Stimulated activated CD4-positive, alpha-beta T cell treated with anti-CD3 and anti-CD28 coated beads, Interleukin-1b, Interleukin-23, amount 100 ng/mL, for 24 hours (primary cell): ENCODE measurements at regions not wholly inside any gene's neighbourhood (a gene's known extent, or its start where the extent isn't known, plus 50 kb on each side); places are given as distances from the start of the nearest gene placed in this dataset.
"Not testable (repeated sequence)": the region's sequence is repeated elsewhere in the genome, so short reads cannot be mapped to it uniquely, and the experiment has no call there.

ENCODE experiments used
- DNase-seq, 4 experiments: peaks; one replicate each; pipeline ENCODE4 v3.0.0-alpha.2; 2020; ENCODE audit warnings: low read depth in 4 of 4, low spot score in 1 of 4

DNA sequence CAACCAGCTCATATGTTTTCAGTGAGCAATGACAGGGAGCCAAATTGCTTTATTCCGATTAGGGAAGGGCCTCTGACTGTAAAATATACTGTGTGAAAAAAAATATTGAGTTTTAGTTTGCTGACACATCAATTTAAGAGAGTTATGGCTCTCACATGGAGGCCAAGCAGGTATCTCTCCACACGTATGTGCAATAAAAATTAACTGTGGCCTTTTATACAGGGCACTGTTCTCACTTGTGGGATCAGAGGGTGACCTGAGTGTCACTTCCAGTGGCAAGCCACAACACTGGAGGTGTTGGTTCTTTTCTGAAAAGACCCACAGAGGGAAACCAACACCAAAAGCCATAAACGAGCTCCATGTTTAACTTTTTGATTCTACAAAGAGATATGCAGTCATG lies 462.8 kb downstream of the MID1IP1 start:
- no peak for DNase-seq

DNA sequence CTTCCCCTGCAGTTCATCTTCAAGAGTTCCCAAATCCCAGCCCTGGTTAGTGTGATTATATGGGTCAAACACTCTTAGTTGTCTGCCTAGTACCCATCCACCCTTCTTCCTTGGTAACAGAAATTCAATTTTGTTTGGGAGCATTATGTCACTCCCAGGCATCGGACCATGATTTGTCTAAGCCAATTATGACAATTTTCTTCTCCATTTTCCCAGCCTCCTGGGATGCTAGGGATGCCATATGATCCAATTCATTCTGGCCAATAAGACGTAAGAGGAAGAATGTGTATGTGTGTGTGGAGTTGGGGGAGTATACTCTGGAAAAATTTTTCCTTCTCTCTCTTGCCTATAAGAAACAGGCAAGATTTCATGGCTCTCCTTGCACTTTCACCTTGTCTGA lies 465.9 kb downstream of the MID1IP1 start:
- DNase-seq: no peak

DNA sequence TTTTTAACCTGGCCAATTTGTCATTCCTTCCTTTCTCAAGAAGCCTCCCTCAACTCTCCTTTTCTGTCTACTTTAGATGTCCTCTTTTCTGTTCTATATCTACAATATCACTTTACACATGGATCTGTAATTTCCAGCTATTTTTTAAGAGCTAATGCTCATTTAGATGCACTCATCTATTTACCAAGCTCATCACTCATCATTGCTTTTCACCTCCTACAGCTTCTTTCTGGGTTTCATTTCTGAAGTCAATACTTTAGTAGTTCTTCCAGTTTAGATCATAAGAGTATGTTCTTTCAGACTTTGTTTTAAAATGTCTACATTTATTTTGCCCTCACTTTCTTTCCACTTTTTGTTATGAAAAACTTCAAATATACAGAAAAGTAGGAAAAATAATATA lies 466.9 kb downstream of the MID1IP1 start:
- DNase-seq: no peak

- DNase-seq: no peak
Measured at GRCh38 chrX:39275500-39276068, 474.3 kb downstream of the MID1IP1 start.

- not testable (repeated sequence) for DNase-seq
Measured at GRCh38 chrX:39277685-39278390, 476.6 kb downstream of the MID1IP1 start.

GRCh38 chrX:39283239-39283638 lies 482.0 kb downstream of the MID1IP1 start:
- no peak for DNase-seq

DNA sequence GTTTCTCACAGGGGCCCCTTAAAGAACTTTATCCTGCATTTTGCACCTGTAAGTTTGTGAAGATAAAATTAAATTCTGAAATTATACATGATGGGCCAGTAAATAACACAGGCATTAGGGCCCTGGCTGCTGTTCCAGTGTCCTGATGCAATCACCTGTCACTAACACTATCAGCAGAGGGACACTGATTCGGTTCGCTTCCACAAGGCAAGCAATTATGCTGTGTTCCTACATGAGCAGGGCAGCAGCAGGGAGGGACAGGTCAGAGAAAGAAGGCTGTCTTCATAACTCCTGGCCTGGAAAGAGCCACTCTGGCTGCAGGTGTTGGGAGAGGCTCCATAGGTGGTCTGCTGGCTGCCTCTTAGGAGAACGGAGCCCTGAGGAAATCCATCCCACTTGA lies 487.3 kb downstream of the MID1IP1 start:
- DNase-seq: no peak

- no peak for DNase-seq
Measured at GRCh38 chrX:39289827-39290226, 488.6 kb downstream of the MID1IP1 start.

GRCh38 chrX:39293203-39293602 lies 491.9 kb downstream of the MID1IP1 start:
- DNase-seq: no peak

DNA sequence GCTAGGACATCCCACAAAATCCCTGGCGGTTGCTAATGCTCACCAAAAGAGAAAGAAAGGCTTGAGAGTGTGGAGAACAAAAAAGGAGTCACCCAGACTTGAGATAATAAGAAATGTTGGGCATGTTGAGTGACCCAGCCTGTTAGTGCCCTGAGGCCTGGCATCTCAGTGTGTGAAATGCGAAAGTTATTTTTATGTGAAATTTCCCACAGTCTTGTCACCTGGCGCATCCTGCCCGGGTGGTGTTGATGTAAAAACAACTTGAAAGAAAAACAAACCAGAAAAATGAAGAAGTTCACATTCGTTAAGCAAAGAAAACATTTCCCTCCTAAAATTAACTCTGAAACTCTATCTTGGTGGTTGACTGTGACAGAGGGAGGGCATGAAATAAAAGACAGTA lies 495.2 kb downstream of the MID1IP1 start:
- DNase-seq: no peak

DNA sequence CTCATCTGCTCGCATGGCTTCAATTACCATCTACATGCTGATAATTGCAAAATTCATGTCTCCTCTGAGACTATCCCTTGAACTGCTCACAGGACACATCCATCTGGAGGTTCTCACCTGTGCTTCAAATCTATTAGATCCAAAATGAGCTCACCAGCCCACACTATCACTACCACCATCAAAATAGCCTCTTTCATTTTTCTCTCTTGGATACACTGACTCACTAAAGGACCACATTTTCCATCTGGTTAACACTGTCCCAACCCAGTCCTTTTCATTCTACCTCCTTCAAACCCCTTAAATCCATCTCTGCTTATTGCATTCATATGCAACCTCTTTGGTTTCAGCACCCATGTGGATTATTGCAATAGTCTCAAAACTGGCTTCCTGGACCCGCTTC lies 497.6 kb downstream of the MID1IP1 start:
- DNase-seq: no peak

- DNase-seq: no peak
Measured at GRCh38 chrX:39299615-39300014, 498.4 kb downstream of the MID1IP1 start.

GRCh38 chrX:39301036-39301435 lies 499.8 kb downstream of the MID1IP1 start:
- no peak for DNase-seq

DNA sequence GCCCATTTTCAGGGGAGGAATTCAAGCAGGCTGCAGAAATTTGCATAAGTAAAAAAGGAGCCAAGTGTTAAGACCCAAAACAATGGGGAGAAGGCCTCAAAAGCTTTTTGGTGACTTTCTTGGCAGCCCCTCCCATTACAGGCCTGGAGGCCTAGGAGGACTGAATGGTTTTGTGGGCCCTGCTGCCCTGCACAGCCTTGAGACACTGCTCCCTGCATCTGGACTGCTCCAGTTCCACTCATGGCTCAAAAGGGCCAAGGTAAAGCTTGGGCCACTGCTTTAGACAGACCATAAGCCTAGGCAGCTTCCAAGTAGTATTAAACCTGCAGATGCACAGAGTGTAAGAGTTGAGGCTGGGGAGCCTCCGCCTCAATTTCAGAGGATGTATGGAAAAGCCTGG lies 501.6 kb downstream of the MID1IP1 start:
- no peak for DNase-seq

GRCh38 chrX:39304746-39305145 lies 503.5 kb downstream of the MID1IP1 start:
- DNase-seq: no peak

DNA sequence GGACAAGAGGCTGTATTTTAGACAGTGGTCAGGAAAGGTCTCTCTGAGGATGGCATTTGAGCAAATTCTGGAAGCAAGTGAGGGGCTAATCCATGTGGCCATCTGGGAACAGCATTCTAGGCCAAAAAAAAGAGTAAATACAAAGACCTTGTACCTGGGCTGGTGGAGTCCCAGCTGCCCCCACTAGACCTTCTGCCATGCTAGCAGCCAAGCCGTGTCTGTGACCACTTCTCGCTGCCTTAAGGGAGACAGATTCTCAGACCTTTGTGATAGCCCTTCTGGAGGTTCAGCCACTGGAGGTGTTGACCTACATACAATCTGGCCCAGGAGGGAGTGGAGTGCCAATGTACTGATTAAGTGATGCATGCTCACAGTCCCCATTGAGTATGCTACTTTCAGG lies 506.2 kb downstream of the MID1IP1 start:
- no peak for DNase-seq

DNA sequence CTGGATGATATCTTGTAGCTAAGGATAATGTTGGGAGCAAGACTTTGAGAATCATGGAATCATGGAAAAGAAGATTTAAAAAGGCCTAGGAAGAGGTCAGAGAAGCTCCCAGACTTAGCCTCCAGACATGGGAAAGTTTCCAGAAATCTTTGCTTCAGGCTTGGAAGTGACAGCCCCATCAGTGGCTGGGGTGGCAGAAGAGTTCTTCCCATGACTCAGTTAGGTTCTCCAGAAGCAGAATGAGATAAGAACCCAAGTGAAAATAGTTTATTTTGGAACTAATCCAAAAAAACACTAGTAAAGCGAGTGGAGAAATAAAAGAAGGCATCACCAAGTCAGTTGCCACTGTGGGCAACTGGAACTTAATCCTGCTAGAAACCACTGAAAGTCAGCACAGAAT lies 506.9 kb downstream of the MID1IP1 start:
- no peak for DNase-seq

- DNase-seq: peak in 3 of 4 experiments; percentile 6 to 37 (median 24)
Measured at GRCh38 chrX:39309018-39309635, 507.9 kb downstream of the MID1IP1 start.

- DNase-seq: no peak
Measured at GRCh38 chrX:39309721-39310152, 508.5 kb downstream of the MID1IP1 start.

DNA sequence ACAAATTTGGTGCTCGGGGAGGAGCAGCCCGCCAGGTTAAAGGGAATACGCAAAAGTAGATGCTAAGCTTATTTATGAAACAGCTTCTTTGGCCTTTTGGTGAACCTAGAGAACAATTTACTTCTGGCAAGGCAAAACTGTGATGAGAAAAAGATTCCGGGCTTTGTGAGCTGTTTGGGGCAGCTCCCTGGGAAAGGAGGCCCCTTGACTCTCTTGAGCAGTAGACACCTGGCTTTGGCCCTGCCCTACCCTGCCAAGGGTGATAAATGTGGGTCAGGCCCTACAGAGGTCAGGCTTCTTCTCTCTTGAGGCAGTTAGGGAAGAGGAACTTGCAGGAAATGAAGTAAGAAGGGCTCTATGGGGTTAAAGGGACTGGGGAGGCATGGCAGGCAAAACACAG lies 509.6 kb downstream of the MID1IP1 start:
- DNase-seq: no peak

DNA sequence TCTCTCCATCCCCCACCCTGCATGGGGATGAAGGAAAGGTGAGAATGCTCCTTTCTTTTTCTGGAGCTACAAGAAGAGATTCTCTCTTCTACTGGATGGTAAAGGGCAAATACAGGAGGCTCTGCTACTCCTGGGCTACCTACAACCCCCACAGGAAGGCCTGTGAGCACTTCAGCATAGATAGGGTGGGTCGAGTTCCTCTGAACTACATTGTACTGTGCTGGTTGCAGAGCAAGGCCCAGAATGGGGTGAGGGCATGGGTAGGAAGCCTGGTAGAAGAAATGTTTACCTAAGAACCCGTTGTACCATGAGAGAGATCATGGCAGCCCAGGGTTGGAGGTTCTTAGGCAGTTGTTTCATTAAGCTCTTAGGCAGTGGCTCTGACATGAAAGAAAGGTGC lies 510.4 kb downstream of the MID1IP1 start:
- DNase-seq: no peak

DNA sequence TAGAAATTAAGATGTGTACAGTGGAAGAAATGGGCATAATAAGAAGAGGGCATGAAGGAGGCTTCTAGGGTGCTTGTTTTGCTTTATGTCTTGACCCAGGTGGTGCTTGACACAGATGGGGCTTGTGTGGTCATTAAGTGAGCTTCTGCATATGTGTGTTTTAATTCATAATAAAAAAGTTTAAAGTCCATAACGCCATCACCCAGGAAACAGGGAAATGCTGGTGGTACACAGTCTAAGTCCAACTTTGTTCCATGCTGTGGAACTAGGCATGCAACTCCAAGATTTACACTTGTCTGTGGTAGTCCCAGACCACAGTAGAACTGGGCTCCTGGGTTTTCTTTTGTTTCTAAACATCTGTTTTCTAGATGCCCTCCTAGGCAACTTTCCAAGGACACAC lies 511.9 kb downstream of the MID1IP1 start:
- DNase-seq: no peak
